Panc1 (cell line): ENCODE measurements at regions not wholly inside any gene's neighbourhood (a gene's known extent, or its start where the extent isn't known, plus 50 kb on each side); places are given as distances from the start of the nearest gene placed in this dataset.

Source experiments
- CTCF ChIP-seq: fragments of 450-650 bp; IDR thresholded peaks from 2 replicates; pipeline ENCODE4 v1.5.1; 2017; ENCODE audit warnings: mild to moderate bottlenecking
- POLR2AphosphoS5 ChIP-seq: IDR thresholded peaks from 2 replicates; pipeline ENCODE4 v1.6.1; 2012; ENCODE audit warnings: mild to moderate bottlenecking, low read depth, low read length, moderate library complexity
- SIN3A ChIP-seq: IDR thresholded peaks from 2 replicates; pipeline ENCODE4 v1.6.1; 2012; ENCODE audit warnings: low read depth, mild to moderate bottlenecking, low read length, moderate library complexity, borderline replicate concordance; ENCODE audit not compliant: insufficient read depth
- TCF7L2 ChIP-seq: IDR thresholded peaks from 2 replicates; pipeline ENCODE4 v1.6.1; 2011; ENCODE audit warnings: mild to moderate bottlenecking, low read depth, low read length, inconsistent platforms
- TF ChIP-seq, protein P1 (sequence below), 2 experiments: IDR thresholded peaks; 2 replicates each; pipeline ENCODE4 v1.6.1; 2011 to 2012; ENCODE audit warnings: low read depth in 2 of 2, control low read depth in 1 of 2, low read length in 1 of 2, mild to moderate bottlenecking in 1 of 2, moderate library complexity in 1 of 2; ENCODE audit not compliant: insufficient read depth in 1 of 2

DNA sequence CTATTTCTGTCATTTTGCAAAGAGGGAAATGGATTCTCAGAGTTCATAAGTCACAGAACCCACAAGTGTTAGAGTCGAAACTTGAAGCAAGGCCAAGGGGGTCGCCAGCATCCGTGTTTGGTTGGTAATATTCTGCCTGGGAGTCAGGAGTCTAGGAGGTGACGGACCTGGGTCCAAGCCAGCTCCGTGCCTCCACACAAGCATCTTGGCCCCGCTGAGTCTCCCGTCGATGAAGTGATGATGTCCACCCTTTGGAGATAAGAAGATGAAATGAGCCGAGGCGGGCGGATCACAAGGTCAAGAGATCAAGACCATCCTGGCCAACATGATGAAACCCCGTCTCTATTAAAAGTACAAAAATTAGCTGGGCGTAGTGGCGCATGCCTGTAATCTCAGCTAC, 53.2 kb upstream of the TNRC6C start:
- TF ChIP-seq CTCF (no peak), POLR2AphosphoS5 (no peak), TCF7L2 (no peak), SIN3A (no peak)
- TF ChIP-seq, protein P1, sequence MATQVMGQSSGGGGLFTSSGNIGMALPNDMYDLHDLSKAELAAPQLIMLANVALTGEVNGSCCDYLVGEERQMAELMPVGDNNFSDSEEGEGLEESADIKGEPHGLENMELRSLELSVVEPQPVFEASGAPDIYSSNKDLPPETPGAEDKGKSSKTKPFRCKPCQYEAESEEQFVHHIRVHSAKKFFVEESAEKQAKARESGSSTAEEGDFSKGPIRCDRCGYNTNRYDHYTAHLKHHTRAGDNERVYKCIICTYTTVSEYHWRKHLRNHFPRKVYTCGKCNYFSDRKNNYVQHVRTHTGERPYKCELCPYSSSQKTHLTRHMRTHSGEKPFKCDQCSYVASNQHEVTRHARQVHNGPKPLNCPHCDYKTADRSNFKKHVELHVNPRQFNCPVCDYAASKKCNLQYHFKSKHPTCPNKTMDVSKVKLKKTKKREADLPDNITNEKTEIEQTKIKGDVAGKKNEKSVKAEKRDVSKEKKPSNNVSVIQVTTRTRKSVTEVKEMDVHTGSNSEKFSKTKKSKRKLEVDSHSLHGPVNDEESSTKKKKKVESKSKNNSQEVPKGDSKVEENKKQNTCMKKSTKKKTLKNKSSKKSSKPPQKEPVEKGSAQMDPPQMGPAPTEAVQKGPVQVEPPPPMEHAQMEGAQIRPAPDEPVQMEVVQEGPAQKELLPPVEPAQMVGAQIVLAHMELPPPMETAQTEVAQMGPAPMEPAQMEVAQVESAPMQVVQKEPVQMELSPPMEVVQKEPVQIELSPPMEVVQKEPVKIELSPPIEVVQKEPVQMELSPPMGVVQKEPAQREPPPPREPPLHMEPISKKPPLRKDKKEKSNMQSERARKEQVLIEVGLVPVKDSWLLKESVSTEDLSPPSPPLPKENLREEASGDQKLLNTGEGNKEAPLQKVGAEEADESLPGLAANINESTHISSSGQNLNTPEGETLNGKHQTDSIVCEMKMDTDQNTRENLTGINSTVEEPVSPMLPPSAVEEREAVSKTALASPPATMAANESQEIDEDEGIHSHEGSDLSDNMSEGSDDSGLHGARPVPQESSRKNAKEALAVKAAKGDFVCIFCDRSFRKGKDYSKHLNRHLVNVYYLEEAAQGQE (IDR thresholded peaks at IDR 0.05; ENCODE audit: insufficient read depth in 1 of 2, low read depth in 2 of 2, low read length in 1 of 2), result no peak
